ENCODE measurements at regions not wholly inside any gene's neighbourhood (a gene's known extent, or its start where the extent isn't known, plus 50 kb on each side); places are given as distances from the start of the nearest gene placed in this dataset.

DNA sequence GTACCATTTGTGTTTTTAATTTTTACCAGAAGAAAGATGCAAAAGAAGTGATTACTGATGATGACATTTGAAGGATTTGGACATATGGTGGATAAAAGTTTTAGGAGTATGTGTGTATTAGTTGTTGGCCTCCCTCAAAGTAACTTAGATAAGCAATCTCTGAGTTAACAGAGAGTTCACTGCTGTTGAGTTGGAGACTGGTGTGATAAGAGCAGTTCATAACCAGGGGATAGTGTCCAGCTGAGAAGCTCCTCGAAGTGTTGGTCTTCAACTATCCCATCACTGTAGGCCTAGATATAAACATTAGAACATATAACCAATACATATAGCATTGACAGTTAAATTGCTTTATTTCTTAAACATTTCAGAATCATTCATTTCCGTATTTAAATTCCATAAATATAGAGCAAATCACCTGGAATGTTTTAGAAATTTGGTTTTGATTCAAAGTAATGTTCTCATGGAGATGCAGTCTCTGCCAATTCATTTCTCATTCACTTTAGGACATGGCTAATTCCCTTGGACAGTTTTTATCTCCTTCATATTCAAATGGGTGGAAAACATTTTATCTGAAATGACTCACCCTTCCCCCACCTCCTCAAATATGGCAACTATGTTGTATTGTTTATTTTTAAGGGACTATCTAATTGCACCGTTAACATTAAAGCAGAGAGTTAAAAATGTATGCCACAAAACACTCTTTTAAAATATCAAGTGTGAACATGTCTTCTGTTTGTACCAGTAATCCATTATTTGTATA, 136.8 kb upstream of the SLC4A4 start:
- TF ChIP-seq CTCF (IDR thresholded peaks at IDR 0.05; ENCODE audit: insufficient read depth, low read length) = no peak
- peak; percentile 46 for DNase-seq (ENCODE audit: low read depth)
- H3K4me3 ChIP-seq (ENCODE audit: low read depth, low read length) = no peak overlapping the region

DNA sequence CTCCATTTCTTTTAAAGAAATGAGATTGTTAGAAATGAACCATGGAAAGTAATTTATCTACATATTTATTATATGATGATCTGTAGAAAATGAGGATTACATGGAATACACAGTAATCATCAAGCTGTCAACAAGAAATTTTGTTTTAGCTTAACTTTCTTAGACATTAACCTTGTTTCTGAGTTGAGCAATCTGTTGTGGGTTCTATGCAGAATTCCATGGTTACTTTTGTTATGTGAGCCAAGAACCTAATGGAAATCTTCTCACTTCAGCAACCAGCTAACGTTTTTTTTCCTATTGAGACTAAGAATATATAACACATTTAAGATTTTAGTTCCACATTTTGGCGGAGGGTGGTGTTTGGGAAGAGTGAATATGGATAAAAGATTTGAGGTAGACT, 136.1 kb upstream of the SLC4A4 start:
- DNase-seq (ENCODE audit: low read depth) = peak; percentile 57
- no peak overlapping the region for H3K4me3 ChIP-seq (ENCODE audit: low read depth, low read length)
- TF ChIP-seq CTCF (IDR thresholded peaks at IDR 0.05; ENCODE audit: insufficient read depth, low read length) = no peak

- no peak overlapping the region for H3K4me3 ChIP-seq (ENCODE audit: low read depth, low read length)
- no peak for DNase-seq (ENCODE audit: low read depth)
- TF ChIP-seq CTCF (IDR thresholded peaks at IDR 0.05; ENCODE audit: insufficient read depth, low read length) = no peak
These were observed 134.8 kb upstream of the SLC4A4 start for GRCh38 chr4:71204056-71204455.

DNA sequence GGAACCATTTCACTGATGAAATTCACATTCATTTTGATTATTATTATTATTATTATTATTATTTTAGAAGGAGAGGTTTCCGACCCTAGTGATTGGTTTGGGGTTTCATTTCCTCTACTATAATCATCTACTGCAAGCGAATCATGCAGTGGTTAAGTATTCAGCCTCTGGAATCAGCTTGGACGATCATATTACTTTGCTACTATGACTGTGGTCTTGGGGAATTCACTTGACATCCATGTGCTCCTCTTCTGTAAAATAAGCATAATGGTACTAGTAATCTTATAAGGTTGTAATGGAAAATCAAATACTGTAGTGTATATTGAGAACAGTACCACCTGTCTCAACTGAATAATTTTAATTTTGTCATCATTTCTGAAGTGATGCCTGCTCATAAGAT, 132.1 kb upstream of the SLC4A4 start:
- no peak overlapping the region for H3K4me3 ChIP-seq (ENCODE audit: low read depth, low read length)
- DNase-seq (ENCODE audit: low read depth) = no peak
- no peak for TF ChIP-seq CTCF (IDR thresholded peaks at IDR 0.05; ENCODE audit: insufficient read depth, low read length)

- H3K4me3 ChIP-seq (ENCODE audit: low read depth, low read length) = no peak overlapping the region
- TF ChIP-seq CTCF (IDR thresholded peaks at IDR 0.05; ENCODE audit: insufficient read depth, low read length) = no peak
- peak; percentile 70 for DNase-seq (ENCODE audit: low read depth)
These were observed 129.7 kb upstream of the SLC4A4 start for GRCh38 chr4:71209161-71209560.

DNA sequence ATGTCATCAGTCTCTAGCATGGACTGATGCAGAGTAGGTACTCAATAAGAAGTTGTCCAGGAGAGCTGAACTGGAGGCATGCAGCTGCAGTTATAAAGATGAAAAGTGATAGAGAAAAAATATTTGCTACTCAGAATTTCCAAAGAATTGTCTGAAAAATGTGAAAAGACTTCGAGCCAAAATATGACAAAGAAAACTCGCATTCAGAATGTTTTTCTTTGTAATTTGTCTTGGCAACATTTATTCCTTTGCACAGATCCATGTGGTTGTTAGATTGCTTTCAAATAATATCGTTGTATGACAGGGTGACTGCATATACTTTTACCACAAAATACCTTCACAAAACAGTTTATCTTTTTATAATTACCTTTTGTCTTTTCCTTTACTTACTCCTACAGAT, 128.0 kb upstream of the SLC4A4 start:
- peak; percentile 72 for DNase-seq (ENCODE audit: low read depth)
- TF ChIP-seq CTCF (IDR thresholded peaks at IDR 0.05; ENCODE audit: insufficient read depth, low read length) = no peak

GRCh38 chr4:71211748-71212147, 127.1 kb upstream of the SLC4A4 start:
- no peak for TF ChIP-seq CTCF (IDR thresholded peaks at IDR 0.05; ENCODE audit: insufficient read depth, low read length)
- DNase-seq (ENCODE audit: low read depth) = peak; percentile 75
- H3K4me3 ChIP-seq (ENCODE audit: low read depth, low read length) = no peak overlapping the region

More for the DNA sequence above, 128.0 kb upstream of the SLC4A4 start:
- H3K4me3 ChIP-seq (ENCODE audit: low read depth, low read length) = no peak overlapping the region
